B cell (primary cell): ENCODE measurements at regions not wholly inside any gene's neighbourhood (a gene's known extent, or its start where the extent isn't known, plus 50 kb on each side); places are given as distances from the start of the nearest gene placed in this dataset.

Experiments
- CTCF ChIP-seq: fragments of 200-600 bp; IDR thresholded peaks from one replicate; pipeline ENCODE4 v1.8.0; 2022; ENCODE audit warnings: antibody characterized with exemption, mild to moderate bottlenecking
- EZH2 ChIP-seq: IDR thresholded peaks from 2 replicates; pipeline ENCODE4 v1.6.1; 2012; ENCODE audit warnings: borderline replicate concordance, low read depth, mild to moderate bottlenecking, moderate library complexity, low read length; ENCODE audit not compliant: insufficient read depth, poor library complexity, severe bottlenecking

- TF ChIP-seq CTCF (no peak), EZH2 (no peak)
These were observed 134.0 kb downstream of the CEP120 start for GRCh38 chr5:123289210-123289609.
